Cardiac muscle cell (in vitro differentiated cells and primary cell): ENCODE measurements at regions not wholly inside any gene's neighbourhood (a gene's known extent, or its start where the extent isn't known, plus 50 kb on each side); places are given as distances from the start of the nearest gene placed in this dataset.
"Not testable (repeated sequence)": the region's sequence is repeated elsewhere in the genome, so short reads cannot be mapped to it uniquely, and the experiment has no call there.

Source experiments
- DNase-seq, 2 donors: peaks; one replicate each; pipeline versions ENCODE4 v3.0.0 to v3.0.0-alpha.2; 2010 to 2017; ENCODE audit warnings: low read depth in 1 of 2, low spot score in 1 of 2
- H3K27ac ChIP-seq: fragments of 200-600 bp; sonication (generic); 2 replicates; pipeline ENCODE4 v1.5.1; 2016
- H3K27me3 ChIP-seq: fragments of 200-600 bp; sonication (generic); 2 replicates; pipeline ENCODE4 v1.6.0; 2016; ENCODE audit warnings: control low read depth
- H3K36me3 ChIP-seq: fragments of 200-600 bp; sonication (generic); 2 replicates; pipeline ENCODE4 v1.5.1; 2016; ENCODE audit warnings: control low read depth
- H3K4me1 ChIP-seq: fragments of 200-600 bp; sonication (generic); 2 replicates; pipeline ENCODE4 v1.8.1; 2017; ENCODE audit warnings: low read depth, mild to moderate bottlenecking, mixed run types
- H3K4me3 ChIP-seq: fragments of 200-600 bp; sonication (generic); 2 replicates; pipeline ENCODE4 v1.5.1; 2016; ENCODE audit warnings: mild to moderate bottlenecking
- H3K9me3 ChIP-seq: fragments of 200-600 bp; sonication (generic); 2 replicates; pipeline ENCODE4 v1.5.1; 2017; ENCODE audit warnings: low read depth, mild to moderate bottlenecking, control low read depth
- CTCF ChIP-seq: IDR thresholded peaks from 2 replicates; pipeline ENCODE4 v1.5.1; 2012; ENCODE audit warnings: low read depth, mild to moderate bottlenecking, low read length

DNA sequence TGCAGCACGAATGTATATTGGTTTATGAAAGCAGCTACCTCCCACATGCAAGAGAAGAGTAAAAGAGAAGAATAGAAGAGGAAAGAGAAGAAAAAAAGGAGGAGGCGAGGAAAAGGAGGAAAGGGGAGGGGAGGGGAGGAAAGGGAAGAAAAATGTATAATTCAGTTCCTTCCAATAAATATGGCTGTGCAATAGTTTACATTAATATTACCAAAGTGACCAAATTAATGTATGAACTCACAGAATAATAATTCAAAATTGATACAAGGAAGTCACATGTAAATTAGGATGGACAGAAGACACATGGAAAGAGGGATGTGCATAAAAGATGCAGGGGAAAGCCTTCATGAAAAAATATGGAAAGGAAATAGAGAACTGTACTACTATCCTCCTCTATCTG lies 172.5 kb downstream of the SLC38A4 start:
- TF ChIP-seq CTCF: no peak
- peaks cover 10% of the 10 kb centered on the region for H3K4me1 ChIP-seq
- H3K27ac ChIP-seq: no peak overlapping the region
- H3K9me3 ChIP-seq: no peaks in the 10 kb centered on the region
- no peak for DNase-seq
- no peaks in the 10 kb centered on the region for H3K36me3 ChIP-seq
- H3K27me3 ChIP-seq: no peaks in the 10 kb centered on the region
- H3K4me3 ChIP-seq: no peak overlapping the region

- no peak for DNase-seq
- Histone ChIP-seq H3K4me3 (no peak overlapping the region), H3K27ac (no peak overlapping the region), H3K4me1 (peaks cover 4% of the 10 kb centered on the region), H3K36me3 (no peaks in the 10 kb centered on the region), H3K9me3 (no peaks in the 10 kb centered on the region), H3K27me3 (no peaks in the 10 kb centered on the region)
- no peak for TF ChIP-seq CTCF
Observed at GRCh38 chr12:46652692-46653091, 173.1 kb downstream of the SLC38A4 start.

DNA sequence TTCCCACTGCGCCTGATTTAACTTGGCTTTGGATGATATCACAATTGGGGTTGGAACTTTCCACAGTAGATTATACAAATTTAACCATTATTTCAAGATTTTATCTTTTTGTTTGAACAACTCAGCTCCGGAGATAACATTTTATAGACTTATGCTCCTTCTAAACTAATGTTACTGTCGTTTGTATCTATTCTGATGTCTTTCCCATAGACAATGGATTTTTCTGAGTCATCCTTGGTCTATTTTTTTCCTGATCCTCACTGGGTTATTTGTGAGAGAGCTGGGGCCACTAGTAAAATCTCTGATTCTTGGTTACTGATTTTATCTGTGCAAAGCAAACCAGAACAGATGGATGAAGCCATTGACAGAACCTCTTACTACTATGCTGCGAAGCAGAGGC lies 175.1 kb downstream of the SLC38A4 start:
- TF ChIP-seq CTCF: no peak
- Histone ChIP-seq H3K9me3 (no peaks in the 10 kb centered on the region), H3K4me3 (no peak overlapping the region), H3K36me3 (no peaks in the 10 kb centered on the region), H3K4me1 (no peaks in the 10 kb centered on the region), H3K27me3 (no peaks in the 10 kb centered on the region), H3K27ac (no peak overlapping the region)
- no peak for DNase-seq

DNA sequence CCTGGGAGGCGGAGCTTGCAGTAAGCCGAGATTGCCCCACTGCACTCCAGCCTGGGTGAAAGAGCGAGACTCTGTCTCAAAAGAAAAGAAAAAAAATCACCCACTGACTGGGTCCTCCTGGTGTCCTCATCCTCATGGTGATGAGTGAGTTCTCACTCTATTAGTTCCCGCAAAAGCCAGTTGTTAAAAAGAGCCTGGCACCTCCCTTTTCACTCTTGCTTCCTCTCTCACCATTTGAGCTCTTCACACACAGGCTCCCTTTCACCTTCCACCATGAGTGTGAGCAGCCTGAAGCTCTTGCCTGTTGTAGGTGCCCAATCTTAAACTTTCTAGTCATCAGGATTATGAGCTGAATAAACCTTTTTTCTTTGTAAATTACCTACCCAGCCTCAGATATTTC lies 176.4 kb downstream of the SLC38A4 start:
- Histone ChIP-seq H3K9me3 (no peaks in the 10 kb centered on the region), H3K27me3 (no peaks in the 10 kb centered on the region), H3K36me3 (no peaks in the 10 kb centered on the region), H3K4me3 (no peak overlapping the region), H3K27ac (no peak overlapping the region), H3K4me1 (no peaks in the 10 kb centered on the region)
- no peak for TF ChIP-seq CTCF
- no peak for DNase-seq

DNA sequence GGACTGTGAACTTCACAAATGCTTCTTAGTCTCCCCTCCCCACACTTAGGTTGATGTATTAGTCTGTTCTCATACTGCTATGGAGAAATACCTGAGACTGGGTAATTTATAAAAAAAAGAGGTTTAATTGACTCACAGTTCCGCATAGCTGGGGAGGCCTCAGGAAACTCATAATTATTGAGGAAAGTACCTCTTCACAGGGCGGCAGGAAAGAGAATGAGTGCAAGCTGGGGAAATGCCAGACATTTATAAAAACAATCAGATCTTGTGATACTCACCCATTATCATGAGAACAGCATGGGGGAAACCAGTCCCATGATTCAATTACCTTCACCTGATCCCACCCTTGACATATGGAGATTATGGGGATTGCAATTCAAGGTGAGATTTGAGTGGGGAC lies 178.8 kb downstream of the SLC38A4 start:
- no peak for TF ChIP-seq CTCF
- no peaks in the 10 kb centered on the region for H3K36me3 ChIP-seq
- no peak overlapping the region for H3K27ac ChIP-seq

GRCh38 chr12:46641649-46642048 lies 184.1 kb downstream of the SLC38A4 start:
- not testable (repeated sequence) for H3K36me3 ChIP-seq, DNase-seq, H3K27ac ChIP-seq, H3K9me3 ChIP-seq, H3K4me1 ChIP-seq, H3K4me3 ChIP-seq, H3K27me3 ChIP-seq

More for the DNA sequence above, 178.8 kb downstream of the SLC38A4 start:
- Histone ChIP-seq H3K9me3 (no peaks in the 10 kb centered on the region), H3K4me3 (no peak overlapping the region), H3K4me1 (no peaks in the 10 kb centered on the region), H3K27me3 (no peaks in the 10 kb centered on the region)
- DNase-seq: no peak
